Epidermal melanocyte (primary cell): ENCODE measurements at regions not wholly inside any gene's neighbourhood (a gene's known extent, or its start where the extent isn't known, plus 50 kb on each side); places are given as distances from the start of the nearest gene placed in this dataset.
A peak's percentile ranks its signal among the peaks of the same experiment; 100 is the strongest.
"Not testable (repeated sequence)": the region's sequence is repeated elsewhere in the genome, so short reads cannot be mapped to it uniquely, and the experiment has no call there.

ENCODE experiments used
- DNase-seq: peaks from one replicate; pipeline ENCODE4 v3.0.0; 2011; ENCODE audit warnings: low spot score; ENCODE audit not compliant: insufficient read length

DNA sequence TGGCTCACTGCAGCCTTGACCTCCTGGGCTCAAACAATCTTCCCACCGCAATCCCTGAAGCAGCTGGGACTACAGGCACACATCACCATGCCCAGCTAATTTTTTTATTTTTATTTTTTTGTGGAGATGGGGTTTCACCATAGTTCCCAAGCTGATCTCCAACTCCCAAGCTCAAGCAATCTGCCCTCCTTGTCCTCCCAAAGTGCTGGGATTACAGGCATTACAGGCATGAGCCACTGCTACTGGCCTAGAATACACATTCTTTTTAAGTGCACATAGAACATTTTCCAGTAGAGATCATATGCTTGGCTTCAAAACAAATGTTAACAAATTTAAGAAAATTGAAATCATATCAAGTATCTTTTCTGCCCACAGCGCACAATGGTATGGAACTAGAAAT lies 176.8 kb upstream of the MARCKS start:
- DNase-seq: no peak

DNA sequence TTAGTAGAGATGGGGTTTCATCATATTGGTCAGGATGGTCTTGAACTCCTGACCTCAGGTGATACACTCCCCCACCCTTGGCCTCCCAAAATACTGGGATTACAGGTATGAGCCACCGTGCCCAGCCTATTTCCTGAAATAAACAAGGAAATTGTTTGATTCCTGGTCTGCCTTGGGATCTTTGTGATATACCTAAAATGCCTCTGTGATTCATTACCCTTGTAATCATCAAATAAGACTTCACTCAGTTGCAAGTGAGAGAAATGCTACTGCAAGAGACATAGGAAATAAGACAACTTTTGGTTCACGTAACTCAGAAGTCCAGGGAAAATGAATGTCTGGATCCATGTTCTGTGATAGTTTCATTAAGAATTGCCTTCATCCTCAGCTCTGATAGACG lies 173.2 kb upstream of the MARCKS start:
- no peak for DNase-seq

DNA sequence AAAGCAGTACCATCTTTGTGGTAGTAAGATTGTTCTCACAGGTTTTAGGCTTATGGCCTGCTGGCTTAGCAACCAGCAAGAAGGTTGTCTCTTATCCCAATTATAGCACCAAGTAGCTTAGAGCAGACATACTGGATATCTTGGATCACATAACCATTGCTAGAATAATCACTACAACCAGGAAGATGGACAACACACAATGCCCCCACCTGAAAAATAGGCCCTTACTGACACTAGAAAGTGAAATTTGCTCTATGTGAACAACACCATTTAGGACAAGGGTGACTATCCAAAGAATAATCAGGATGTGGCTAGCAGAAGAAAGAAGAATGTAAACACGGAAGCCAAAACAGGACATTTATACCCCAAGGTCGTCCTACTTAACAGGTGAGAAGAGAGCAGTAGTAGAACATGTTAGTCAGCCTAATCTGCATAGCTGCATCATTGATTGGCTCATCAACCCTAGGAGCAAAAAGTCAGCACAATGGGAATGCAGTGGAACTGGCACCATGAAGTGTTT lies 172.7 kb upstream of the MARCKS start:
- no peak for DNase-seq

DNA sequence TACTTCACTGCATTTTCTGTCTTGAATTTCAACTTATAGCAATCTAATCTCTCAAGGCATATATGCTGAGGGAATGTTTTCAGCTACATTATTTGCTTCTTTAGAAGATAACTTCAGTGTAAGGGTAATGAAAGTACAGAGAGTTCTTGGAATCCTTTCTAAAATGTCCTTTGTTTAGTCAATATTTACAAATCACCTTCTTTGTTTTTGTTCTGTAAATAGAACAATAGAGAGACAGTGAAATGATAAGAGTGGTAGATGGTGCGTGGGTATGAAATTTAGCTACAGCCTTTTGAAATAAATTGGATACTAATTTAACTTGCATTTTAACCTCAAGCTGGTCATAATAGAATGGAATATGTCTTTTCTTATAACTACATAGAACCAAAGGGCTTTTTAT lies 171.1 kb upstream of the MARCKS start:
- DNase-seq: no peak

DNA sequence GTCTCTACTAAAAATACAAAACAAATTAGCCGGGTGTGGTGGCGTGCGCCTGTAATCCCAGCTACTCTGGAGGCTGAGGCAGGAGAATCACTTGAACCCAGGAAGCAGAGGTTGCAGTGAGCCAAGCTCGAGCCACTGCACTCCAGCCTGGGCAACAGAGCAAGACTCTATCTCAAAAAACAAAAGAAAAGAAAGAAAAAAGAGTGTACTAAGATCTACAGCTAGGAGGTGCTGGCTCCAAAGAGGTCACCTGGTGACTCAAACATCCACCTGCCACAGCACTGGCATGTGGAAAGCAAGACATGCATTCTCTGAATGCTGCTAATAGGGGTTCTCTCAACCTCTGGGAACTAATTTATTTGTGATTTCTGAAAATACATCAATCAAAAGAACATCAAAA lies 167.5 kb upstream of the MARCKS start:
- DNase-seq: not testable (repeated sequence)

DNA sequence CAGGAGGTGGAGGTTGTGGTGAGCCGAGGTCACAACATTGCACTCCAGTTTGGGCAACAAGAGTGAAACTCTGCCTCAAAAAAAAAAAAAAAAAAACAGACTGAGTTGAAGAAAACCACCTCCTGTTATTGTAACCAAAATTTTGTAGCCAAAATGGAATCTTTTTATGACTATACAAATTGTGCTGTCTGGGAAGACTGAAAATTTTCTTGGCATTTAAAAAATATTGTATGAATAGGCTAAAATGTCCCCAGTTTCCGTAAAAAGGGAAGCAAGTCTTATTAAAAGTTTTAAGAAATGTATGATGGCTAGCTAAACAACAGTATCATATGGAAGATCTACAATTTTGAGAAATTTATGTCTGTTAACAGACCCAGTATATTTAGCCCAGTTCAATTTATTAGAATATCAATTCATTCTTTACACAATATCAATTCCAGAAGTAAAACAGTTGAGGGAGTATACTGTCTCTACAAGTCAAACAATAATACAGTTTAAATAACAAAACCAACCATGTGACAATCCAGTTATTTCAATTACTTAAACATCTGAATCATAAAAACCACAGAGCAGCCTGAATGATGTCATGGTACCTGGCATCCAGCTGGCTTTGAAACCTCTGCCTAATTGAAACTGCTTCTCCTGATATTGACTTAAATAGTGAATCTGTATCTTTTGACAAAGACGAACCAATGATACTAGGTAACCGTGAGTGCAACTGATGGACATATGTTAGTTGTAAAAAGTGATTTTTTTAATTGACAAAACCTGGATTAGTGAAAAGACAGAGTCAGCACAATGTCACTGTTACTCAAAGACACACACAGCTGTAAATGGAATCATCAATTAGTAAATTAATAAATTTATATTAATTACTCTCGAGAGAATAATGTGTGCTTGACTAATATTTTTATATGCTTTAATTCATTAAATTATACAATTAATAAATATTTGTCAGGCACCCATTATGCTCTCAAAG lies 166.6 kb upstream of the MARCKS start:
- no peak for DNase-seq

DNA sequence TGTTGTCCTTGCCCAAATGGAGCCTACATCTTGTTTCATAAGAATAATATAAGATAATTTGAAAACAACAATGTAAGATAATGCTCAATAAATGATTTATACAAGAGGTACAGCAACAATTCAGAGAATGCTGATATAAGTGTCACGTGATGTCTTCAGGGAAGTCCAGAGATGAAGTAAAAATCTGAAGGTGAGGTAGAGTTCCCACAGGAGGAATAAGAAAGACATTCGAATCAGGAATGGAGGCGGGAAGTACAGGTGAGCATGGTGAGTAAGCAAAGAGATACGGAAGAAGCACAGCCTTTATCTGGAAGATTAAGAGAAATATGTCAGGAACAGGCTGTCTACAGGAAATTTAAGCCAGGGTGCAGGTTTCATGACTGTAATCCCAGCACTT lies 165.9 kb upstream of the MARCKS start:
- no peak for DNase-seq

DNA sequence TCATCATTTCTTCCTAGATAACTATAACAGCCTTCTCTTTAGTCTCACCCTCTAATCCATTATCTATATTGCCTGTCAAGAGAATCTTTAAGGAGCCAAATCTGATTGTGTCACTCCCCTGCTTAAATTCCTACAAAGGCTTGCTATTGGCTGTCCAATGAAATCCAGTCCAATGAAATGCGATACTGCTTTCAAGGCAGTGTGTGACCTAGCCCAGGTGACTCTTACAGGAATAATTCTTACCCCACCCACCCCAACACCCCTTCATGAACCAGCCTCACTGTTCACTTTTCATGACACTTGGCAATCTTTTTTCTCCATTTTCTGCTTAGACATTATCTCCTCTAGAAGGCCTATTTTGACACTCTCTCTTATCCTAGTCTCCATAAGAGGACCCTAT lies 163.3 kb upstream of the MARCKS start:
- no peak for DNase-seq

DNA sequence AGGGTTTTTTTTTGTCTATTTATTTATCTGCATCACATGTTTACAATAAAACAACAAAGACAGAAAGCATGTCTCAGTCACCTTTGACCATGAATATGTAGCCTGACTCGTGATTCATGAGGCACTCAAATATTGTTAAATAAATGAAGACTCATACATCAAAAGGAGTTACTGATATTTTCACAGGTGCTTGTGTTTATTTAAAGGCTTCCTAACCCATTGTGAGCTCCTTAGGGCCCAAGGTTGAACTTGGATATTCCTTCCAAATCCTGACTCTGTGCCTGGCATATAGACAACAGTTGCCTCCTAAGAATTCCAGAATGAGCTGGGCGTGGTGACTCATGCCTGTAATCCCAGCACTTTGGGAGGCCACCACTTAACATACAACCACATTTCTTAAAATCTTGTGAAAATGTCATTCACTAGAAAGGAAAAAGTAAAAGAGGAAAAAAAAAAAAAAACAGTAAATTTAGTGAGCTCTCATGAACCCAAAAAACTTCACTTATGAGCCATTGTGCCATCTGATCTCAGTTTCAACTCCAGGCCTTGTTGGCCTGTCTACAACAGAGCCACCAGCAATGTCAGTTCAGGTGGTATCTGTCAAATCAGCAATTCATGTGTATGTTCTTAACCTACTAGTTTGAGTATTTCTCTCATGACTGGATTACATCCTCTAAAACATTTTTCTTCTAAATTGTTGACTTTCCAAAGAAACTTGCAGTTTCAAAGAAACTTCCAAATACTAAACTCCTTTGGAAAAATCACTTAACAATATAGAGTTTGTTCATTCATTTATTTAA lies 162.7 kb upstream of the MARCKS start:
- no peak for DNase-seq

DNA sequence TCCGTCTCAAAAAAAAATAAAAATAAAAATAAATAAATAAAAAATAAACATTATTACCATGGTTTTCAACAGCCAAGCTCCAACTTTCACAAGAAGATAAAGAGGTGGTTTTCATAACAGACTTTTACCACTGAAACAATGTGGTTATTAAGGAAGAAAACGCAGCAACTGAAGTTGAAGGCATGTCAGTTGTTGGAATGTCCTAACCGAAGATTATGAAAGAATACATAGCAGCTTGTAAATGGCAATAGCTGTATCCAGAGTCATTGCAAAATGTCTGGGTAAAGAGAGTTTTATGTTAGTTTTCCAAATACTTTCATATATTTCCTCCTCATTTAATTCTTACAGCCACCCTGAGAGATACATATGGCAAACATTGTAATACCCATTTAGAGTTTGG lies 161.6 kb upstream of the MARCKS start:
- no peak for DNase-seq

DNA sequence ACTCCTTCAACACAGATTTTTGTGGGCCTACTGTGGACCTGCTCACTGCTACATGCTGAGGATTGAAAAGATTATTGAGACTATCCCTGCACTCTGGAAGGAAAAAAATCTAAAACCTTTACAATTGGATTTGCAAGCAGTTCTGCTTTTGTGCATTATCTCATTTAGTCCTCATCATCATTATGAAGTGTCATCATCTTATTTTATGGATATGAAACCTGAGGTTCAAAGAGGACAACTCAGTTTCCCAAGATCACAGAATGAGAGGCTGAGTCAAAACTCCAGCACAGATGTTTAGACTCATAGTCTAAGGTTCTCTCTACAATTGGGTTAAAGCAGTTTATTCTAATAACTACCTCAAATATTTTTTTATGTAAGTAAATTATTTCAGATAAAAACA lies 160.2 kb upstream of the MARCKS start:
- DNase-seq: no peak

DNA sequence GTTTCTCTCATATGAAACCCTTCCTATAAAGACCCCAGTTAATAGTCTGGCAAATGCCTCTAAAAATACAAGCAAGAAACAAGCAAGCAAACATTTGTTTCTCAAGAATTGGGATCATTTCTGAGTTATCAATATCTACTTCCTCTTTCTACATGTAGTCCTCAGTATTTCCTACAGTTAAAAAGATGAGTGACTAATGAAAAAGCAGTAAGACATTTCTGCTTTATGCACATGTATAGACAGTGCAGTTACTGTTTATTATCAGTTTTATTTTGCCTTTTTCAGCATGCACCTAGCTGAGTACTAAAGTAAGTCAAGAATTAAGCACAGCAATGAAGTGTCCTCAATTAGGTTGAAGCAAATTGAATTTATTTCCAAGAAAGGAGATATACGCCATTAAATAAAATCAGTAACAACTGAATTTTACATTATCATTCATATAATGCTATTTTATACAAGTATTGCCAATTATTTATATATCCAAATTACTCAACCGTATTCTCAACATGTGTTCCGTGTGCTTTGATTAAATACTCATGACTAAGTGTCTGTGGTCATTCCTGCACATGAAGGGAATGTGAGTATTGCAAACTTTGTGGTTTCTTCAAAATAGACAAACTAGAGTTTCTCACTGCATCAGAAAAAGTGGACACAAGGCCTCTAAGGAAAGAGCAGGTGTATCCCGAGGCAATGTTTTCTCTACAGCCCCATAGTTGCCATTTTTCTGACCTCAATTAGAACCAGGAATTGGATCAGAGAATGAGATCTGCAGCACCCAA lies 159.3 kb upstream of the MARCKS start:
- DNase-seq: peak; percentile 58

DNA sequence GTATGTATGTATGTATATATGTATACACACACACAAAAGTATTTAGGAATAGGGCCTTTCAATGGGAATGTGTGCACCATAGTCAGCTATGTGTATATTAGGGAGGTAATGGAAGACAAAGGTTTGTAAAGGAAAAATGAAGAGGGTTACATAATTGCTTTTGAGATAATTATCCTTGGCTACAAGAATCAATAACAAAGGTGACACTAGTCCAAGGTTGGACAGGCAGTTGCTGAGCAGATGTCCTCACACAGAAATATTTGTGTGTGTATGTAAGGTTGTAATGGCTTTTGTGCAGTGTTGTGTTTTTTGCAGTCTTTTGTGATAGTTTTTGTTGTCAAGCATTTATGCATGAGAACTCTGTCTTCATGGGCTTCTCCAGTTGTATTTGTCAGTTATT lies 157.9 kb upstream of the MARCKS start:
- DNase-seq: no peak

DNA sequence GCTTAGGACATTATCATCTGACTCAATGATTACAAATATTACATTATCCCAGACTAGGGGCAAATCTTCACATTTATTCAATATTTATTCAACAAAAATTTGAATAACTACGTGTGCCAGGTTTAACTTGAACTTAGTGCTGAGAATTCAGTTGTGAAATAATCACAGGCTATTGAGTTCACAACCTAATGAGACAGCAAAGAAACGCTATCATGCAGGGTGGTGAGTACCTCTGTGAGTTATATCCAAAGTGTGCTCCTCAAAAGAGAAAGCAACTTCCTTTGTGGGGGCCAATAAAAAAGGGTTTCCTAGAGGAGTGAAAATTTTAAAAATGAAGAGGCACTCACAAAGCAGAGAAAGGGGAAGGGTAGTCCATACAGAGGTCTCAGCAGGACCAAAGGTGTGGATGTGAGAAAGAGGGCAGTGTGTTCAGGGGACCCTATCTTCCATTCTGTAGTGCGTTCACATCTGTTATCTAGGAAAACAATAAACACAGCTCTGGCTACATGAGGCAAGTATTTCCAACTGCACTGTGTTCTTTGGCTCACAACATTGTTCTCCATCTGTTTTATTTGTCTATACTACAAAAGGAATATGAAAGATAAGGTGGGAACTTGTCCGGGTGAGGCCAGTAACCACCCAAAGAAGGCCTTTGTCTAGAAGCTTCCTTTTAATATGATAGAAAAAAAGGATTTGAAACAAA lies 155.4 kb upstream of the MARCKS start:
- DNase-seq: no peak

DNA sequence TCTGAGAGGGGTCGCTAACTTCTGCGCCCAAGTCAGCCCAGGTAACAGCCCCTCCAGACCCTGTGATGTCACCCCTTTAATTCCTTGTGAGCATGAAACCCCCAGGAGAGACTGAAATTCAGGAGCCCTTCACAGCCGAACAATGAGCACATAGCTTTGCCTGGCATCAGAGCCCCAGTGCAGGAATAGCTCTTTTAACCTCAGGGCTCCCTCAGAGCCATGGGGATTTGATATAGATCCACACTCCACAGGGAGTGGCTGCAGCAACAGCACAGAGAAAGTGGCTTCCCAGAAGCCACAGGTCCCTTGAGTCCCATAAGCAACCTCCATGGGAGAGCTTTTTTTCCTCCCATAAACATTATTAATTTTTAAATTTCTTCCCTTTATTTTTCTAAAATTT lies 150.0 kb upstream of the MARCKS start:
- no peak for DNase-seq

DNA sequence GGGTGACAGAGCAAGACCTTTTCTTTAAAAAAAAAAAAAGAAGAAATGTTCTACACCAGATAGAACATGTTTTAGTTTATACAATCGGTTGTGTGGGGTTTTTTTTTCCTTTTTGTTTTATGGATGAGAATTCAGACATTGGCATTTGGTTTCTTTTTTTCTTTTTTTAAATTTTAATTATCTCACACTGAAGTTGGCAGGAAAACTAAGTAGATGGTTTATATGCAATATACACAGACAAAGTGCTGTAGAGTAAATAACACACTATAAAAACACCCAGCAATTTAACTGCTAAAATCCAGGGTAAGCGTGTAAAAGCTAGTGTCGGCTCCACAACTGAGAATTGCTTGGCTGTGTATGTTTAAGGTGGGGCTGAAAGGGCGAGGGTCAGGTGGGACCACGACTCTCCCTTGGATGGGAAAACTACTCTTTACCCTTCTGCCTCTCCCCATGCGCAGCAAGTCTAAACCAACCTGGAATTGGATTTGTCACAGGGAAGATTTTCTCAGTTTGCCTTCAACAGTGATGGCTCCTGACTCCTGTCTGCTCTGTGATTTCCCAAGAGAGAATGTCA lies 147.1 kb upstream of the MARCKS start:
- no peak for DNase-seq

DNA sequence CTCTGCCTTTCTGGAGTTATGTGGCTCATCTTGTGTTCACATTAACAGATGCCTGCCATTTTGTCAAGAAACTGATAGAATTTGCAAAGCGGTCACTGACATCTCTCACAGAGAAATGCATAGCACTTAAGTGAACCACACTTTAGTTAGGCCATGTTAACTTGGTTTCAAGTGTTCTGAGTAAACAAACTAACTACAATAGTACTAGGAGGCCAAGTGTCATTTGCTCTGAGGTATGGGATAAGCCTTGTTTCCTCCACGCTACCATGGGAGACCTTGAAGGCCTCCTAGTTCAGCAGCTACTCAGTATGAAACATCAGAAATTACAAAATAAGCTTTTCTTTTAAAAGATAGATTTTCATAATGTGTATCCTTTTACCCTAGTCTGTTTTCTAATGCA lies 143.5 kb upstream of the MARCKS start:
- DNase-seq: no peak

DNA sequence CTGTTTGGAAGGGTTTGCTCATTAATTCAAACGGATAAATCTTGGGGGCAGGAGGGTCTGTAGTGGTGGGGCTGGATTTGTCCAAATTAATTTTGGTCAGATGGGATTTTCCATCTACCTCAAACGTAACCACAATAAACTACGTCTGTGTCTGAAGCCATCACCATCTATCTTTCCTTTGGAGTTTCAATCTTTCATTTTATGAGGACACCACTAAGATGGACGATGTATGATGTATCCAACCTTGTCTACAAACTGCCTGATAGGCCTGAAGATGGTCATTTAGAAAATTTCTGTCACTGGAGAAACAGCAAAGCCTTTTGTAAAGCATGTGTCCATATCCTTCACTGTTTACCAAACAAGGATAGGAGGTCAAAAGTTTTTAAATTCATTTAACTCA lies 138.6 kb upstream of the MARCKS start:
- no peak for DNase-seq

DNA sequence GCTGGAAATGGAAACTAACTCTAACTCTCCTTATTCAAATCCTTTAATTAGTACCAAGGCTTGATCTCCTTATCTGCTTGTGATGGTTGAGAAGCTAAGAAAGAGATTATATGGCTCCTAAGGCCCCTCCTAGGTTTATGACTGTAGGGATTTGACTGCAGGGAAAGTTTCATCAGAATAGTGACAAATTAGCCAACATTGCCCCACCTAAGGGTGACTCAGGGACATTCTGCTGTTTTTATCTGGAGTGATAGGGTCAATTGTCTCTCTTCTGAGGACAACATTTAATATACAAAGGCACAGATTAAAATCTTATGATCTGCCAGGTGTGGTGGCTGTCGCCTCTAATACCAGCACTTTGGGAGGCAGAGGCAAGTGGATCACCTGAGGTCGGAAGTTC lies 138.1 kb upstream of the MARCKS start:
- no peak for DNase-seq

DNA sequence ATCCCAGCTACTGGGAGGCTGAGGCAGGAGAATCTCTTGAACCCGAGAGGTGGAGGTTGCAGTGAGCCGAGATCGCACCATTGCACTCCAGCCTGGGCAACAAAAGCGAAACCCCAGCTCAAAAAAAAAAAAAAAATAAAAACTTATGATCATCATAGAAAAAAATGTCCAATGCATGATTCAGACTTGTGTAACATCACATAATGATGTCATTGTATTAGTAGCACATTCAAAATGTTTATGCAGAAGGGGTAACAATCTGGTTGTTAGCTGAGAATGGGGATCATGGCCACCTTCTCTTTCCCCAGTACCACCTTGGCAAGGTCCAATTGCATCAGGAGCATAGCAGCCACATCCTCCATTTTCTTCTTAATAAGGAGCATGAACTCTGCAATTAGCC lies 137.6 kb upstream of the MARCKS start:
- DNase-seq: no peak

DNA sequence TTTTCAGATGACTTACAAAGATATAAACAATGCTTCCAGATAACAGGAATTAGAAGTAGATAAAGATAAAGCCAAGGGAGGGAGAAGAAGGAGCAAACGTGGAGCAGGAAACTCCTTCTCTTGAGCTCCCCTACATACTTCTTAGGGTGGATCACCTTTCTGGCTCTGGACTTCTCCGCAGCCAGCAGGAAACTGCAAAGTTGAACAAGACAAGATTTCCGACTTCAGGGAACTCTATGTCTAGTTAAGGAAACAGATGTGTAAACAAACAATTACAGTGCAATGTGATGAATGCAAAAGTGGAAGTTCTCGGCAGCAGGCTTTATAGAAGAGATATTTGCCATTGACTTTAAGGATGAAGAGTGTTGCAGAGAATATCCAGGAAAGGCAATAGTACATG lies 134.0 kb upstream of the MARCKS start:
- no peak for DNase-seq
